ENCODE measurements at regions not wholly inside any gene's neighbourhood (a gene's known extent, or its start where the extent isn't known, plus 50 kb on each side); places are given as distances from the start of the nearest gene placed in this dataset.

DNA sequence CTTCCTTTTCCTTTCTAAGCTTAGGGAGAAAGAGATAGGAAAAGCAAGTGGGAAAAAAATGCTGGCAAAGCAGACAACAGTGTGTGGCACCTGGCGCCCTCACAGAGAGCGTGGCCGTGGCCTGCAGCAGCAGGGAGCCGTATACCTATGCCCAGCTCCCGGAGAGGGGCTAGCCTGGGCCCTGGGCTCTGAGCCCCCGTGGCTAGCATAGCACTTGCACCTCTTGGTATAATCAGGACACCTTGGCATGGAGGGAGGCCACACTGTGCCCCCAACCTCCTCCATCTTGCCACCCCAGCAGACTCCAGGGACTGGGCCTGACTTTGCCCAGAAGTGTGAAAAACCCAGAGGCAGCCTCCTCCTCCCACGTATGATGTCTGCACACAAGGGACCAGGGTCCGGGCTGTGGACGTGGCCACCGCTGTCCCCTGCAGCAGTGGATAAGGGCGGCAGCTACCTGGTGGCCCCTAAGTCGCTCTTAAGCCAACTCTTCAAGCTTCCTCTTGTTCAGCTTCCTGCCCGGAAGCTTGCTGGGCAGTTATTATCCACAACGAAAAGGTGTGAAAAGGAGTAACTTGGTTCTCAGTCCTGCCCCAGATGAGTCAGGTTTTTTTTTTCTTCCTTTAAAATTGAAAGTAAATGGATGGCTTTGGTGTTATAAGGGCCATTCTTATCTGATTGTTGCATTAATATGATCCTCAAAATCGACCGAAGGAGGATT is 249.1 kb upstream of the PITRM1 start:
- peaks cover 14 to 17% of the 10 kb centered on the region in 2 donors for H3K4me1 ChIP-seq (ENCODE audit: control insufficient read depth in 2 of 2, insufficient read depth in 2 of 2, low read length in 2 of 2)
- no peak overlapping the region for H3K4me3 ChIP-seq (ENCODE audit: low read length in 2 of 2)
- H3K9me3 ChIP-seq (ENCODE audit: control insufficient read depth in 2 of 2, low read length in 2 of 2), result no peaks in the 10 kb centered on the region
- no peaks in the 10 kb centered on the region for H3K36me3 ChIP-seq (ENCODE audit: control insufficient read depth in 2 of 2, insufficient read depth in 2 of 2, low read length in 2 of 2)
- no peak overlapping the region for H3K9ac ChIP-seq (ENCODE audit: low read depth in 1 of 2, low read length in 2 of 2)
- no peak overlapping the region for H3K27ac ChIP-seq (ENCODE audit: low read depth in 2 of 2, low read length in 2 of 2)
- no peaks in the 10 kb centered on the region for H3K27me3 ChIP-seq (ENCODE audit: control insufficient read depth in 2 of 2, insufficient read depth in 2 of 2, low read length in 2 of 2)

DNA sequence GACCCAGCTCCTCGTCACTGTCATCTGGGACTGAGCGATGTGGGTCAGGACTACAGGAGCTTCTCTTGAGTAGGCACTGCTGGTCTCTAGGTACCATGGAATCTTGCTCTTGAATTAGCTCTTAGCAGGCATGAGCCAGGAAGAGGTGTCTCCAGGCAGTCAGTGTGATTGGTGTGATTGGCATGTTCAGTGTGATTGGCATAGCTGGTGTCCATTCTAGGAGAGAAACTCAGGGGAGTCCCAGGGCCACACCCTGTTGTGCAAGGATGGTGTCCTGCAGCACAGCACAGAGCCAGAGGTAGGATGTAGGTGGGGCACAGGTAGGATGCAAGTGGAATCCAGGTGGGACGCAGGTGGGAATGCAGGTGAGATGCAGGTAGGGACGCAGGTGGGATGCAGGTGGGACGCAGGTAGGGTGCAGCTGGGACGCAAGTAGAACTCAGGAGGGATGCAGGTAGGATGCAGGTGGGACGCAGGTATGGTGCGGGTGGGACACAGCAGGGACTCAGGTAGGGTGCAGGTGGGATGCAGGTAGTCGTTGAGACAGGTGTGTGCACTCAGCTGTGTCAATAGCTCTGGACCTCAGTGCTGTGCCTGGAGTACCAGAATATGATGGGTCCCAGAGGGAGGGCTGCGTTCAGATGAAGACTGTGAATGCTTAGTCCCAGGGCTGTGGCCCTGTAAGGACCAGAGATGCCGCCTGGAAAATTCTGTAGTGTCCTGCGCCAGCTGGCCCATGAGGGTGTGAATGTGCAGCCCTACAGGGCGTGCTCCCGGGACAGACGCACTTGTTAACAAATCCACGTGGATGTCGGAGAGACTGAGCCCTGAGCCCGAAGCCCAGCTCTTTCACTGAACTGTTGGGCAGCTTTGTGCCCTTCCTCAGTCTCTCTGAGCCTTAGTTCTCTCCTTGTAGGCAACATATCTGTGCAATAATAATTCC is 248.2 kb upstream of the PITRM1 start:
- H3K4me1 ChIP-seq (ENCODE audit: control insufficient read depth in 2 of 2, insufficient read depth in 2 of 2, low read length in 2 of 2), result peaks cover 6 to 11% of the 10 kb centered on the region in 2 donors
- H3K9me3 ChIP-seq (ENCODE audit: control insufficient read depth in 2 of 2, low read length in 2 of 2), result no peaks in the 10 kb centered on the region
- no peak overlapping the region for H3K27ac ChIP-seq (ENCODE audit: low read depth in 2 of 2, low read length in 2 of 2)
- H3K4me3 ChIP-seq (ENCODE audit: low read length in 2 of 2), result no peak overlapping the region
- no peak overlapping the region for H3K9ac ChIP-seq (ENCODE audit: low read depth in 1 of 2, low read length in 2 of 2)
- H3K27me3 ChIP-seq (ENCODE audit: control insufficient read depth in 2 of 2, insufficient read depth in 2 of 2, low read length in 2 of 2), result no peaks in the 10 kb centered on the region
- no peaks in the 10 kb centered on the region for H3K36me3 ChIP-seq (ENCODE audit: control insufficient read depth in 2 of 2, insufficient read depth in 2 of 2, low read length in 2 of 2)

DNA sequence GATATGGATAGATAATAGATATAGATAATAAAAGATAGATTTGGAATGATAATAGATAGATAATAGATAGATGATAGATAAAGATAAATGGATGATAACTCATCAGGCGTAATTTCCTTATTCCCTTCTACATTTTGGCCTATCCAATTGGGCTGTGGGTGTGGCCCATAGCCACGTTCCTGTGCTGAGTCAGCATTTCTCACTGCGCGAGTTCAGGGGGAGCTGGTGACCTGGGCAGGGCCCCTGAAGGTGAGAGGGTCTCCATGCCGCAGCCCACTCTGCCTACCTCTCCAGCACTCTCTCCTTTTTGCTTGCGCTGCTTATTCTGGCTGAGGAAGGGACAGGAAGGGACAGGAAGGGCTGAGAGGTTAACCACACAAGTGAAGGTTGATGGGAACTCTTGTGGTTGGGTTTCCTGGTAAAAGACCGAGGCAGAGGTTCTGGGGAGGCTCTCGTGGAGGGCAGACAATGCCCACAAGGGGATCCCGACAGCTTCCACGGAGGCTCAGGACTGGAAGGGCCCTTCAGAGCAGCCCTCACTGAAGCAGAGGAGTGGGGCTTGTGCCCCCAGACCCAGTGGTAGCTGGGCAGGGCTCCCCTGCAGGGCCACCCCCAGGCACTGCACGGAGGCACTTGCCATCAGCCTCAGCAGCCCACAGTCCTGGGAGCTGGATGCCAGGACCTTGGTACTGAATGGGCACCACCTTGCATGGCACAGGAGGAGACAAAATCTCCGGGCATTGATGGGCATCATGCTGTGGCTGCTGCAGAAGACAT is 247.3 kb upstream of the PITRM1 start:
- Histone ChIP-seq H3K27ac (ENCODE audit: low read depth in 2 of 2, low read length in 2 of 2) (no peak overlapping the region), H3K36me3 (ENCODE audit: control insufficient read depth in 2 of 2, insufficient read depth in 2 of 2, low read length in 2 of 2) (no peaks in the 10 kb centered on the region), H3K4me3 (ENCODE audit: low read length in 2 of 2) (no peak overlapping the region), H3K4me1 (ENCODE audit: control insufficient read depth in 2 of 2, insufficient read depth in 2 of 2, low read length in 2 of 2) (peaks cover 3 to 8% of the 10 kb centered on the region in 2 donors), H3K9ac (ENCODE audit: low read depth in 1 of 2, low read length in 2 of 2) (no peak overlapping the region), H3K9me3 (ENCODE audit: control insufficient read depth in 2 of 2, low read length in 2 of 2) (no peaks in the 10 kb centered on the region), H3K27me3 (ENCODE audit: control insufficient read depth in 2 of 2, insufficient read depth in 2 of 2, low read length in 2 of 2) (no peaks in the 10 kb centered on the region)

DNA sequence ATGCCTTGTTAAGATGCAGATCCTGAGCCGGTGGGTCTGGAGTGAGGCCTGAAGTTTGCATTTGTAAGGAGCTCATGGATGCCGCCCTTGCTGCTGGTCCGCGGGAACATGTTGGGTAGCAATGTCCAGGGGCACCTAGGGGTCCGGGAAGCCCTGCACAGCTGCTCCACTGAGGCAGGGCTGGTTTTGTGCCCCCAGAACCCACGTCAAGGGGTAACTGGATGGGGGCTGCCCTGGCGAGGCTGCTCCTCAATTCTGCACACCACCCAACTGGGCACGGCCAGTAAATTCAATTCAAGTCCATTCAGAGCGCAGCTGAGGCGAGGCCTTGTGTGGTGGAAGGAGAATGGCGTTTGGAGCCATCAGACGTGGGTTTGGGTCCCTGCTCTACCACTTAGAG is 246.3 kb upstream of the PITRM1 start:
- Histone ChIP-seq H3K9ac (ENCODE audit: low read depth in 1 of 2, low read length in 2 of 2) (no peak overlapping the region), H3K27ac (ENCODE audit: low read depth in 2 of 2, low read length in 2 of 2) (no peak overlapping the region), H3K4me1 (ENCODE audit: control insufficient read depth in 2 of 2, insufficient read depth in 2 of 2, low read length in 2 of 2) (peaks cover 0 to 3% of the 10 kb centered on the region in 2 donors), H3K36me3 (ENCODE audit: control insufficient read depth in 2 of 2, insufficient read depth in 2 of 2, low read length in 2 of 2) (no peaks in the 10 kb centered on the region), H3K4me3 (ENCODE audit: low read length in 2 of 2) (no peak overlapping the region), H3K9me3 (ENCODE audit: control insufficient read depth in 2 of 2, low read length in 2 of 2) (no peaks in the 10 kb centered on the region), H3K27me3 (ENCODE audit: control insufficient read depth in 2 of 2, insufficient read depth in 2 of 2, low read length in 2 of 2) (no peaks in the 10 kb centered on the region)

DNA sequence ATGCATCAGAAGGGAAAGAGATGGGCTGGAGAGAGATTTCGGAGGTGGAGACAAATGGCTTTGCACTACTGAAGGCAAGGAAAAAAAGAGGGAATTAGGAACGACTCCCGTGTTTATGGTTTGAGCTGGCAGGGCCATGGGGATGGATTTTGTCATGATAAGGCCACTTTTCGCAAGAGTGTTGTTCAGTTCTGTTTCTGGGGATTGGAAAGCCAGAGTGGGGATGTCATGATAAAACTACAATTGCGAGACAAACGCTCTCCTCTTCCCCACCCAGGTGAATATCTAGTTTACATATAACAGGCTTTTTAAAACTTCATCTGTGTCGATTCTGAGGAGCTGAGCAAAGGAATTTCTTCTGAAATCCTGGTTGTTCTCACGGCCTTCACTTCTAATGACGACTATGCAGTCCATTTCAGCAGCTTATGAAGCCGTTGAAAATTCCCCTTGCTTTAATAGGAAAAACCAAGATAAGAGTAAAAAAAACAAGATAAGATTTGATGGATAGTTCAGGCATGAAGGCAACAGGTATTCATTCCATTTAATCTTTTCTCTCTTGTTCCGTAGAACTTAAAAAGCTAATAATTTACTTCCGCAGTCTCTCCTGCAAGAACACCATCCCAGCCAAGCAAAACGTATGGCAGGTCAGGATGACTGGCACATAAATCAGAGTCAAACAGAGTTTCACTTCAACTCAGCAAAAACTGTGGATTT is 245.6 kb upstream of the PITRM1 start:
- Histone ChIP-seq H3K27me3 (ENCODE audit: control insufficient read depth in 2 of 2, insufficient read depth in 2 of 2, low read length in 2 of 2) (no peaks in the 10 kb centered on the region), H3K4me3 (ENCODE audit: low read length in 2 of 2) (no peak overlapping the region), H3K27ac (ENCODE audit: low read depth in 2 of 2, low read length in 2 of 2) (no peak overlapping the region), H3K36me3 (ENCODE audit: control insufficient read depth in 2 of 2, insufficient read depth in 2 of 2, low read length in 2 of 2) (no peaks in the 10 kb centered on the region), H3K9ac (ENCODE audit: low read depth in 1 of 2, low read length in 2 of 2) (no peak overlapping the region), H3K4me1 (ENCODE audit: control insufficient read depth in 2 of 2, insufficient read depth in 2 of 2, low read length in 2 of 2) (peaks cover 0 to 2% of the 10 kb centered on the region in 2 donors), H3K9me3 (ENCODE audit: control insufficient read depth in 2 of 2, low read length in 2 of 2) (no peaks in the 10 kb centered on the region)

DNA sequence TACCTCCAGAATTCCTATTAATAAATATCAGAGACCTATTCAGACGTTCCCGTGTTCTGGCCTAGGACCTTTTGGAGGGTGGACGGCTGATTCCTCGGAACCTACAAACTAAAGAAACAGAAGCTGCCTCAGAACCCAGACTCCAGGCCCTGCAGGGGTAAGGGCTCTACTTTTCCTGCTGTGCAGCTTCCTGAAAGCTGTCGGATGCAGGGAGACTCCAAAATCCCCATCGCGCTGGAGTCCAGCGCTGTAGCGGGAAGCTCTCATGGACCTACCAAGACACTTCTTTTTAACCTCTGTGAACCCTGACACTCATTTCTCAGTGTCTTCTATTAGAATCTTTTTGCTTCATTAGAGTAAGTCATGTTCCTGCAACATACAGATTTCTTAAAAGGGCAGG is 244.5 kb upstream of the PITRM1 start:
- no peaks in the 10 kb centered on the region for H3K27me3 ChIP-seq (ENCODE audit: control insufficient read depth in 2 of 2, insufficient read depth in 2 of 2, low read length in 2 of 2)
- H3K4me3 ChIP-seq (ENCODE audit: low read length in 2 of 2), result no peak overlapping the region
- no peaks in the 10 kb centered on the region for H3K9me3 ChIP-seq (ENCODE audit: control insufficient read depth in 2 of 2, low read length in 2 of 2)
- no peak overlapping the region for H3K27ac ChIP-seq (ENCODE audit: low read depth in 2 of 2, low read length in 2 of 2)
- no peaks in the 10 kb centered on the region for H3K36me3 ChIP-seq (ENCODE audit: control insufficient read depth in 2 of 2, insufficient read depth in 2 of 2, low read length in 2 of 2)
- no peak overlapping the region for H3K9ac ChIP-seq (ENCODE audit: low read depth in 1 of 2, low read length in 2 of 2)
- H3K4me1 ChIP-seq (ENCODE audit: control insufficient read depth in 2 of 2, insufficient read depth in 2 of 2, low read length in 2 of 2), result peaks cover 0 to 2% of the 10 kb centered on the region in 2 donors

DNA sequence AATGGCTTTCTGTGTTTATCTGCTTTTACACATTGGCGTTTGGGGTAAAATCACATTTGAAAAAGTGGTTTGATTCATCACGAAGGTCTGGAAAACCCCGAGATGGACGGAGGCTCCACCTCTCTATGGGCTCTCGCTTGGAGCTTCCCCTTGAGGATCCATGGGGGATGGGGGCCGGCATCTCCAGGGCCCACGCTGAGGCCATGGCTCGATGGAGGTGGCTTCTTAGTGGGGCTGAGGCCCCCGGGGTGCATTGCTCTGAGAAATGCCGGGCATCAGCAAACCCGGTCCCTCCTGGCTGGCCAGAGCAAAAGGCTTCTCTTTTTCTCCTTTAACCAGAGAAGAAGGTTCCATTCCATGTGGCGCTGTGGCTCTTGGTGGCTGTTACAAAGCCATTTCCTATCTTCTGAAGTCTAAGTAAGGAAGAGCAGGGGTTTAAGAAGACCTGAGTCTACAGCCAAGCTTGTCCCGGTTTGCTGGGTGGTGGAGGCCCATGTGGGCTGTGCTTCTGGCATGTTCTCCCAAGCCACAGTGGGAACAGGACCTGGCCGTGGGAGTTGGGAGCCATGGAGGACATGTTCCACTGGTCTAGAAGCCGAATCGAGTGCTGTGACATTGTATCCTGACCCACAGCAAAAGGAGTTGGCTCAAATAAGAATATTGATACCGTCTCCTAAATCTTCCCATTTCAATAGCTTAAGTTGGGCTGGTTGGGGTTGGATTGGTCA is 243.5 kb upstream of the PITRM1 start:
- peaks cover 0 to 2% of the 10 kb centered on the region in 2 donors for H3K4me1 ChIP-seq (ENCODE audit: control insufficient read depth in 2 of 2, insufficient read depth in 2 of 2, low read length in 2 of 2)
- H3K27ac ChIP-seq (ENCODE audit: low read depth in 2 of 2, low read length in 2 of 2), result no peak overlapping the region
- H3K27me3 ChIP-seq (ENCODE audit: control insufficient read depth in 2 of 2, insufficient read depth in 2 of 2, low read length in 2 of 2), result no peaks in the 10 kb centered on the region
- H3K4me3 ChIP-seq (ENCODE audit: low read length in 2 of 2), result no peak overlapping the region
- no peaks in the 10 kb centered on the region for H3K36me3 ChIP-seq (ENCODE audit: control insufficient read depth in 2 of 2, insufficient read depth in 2 of 2, low read length in 2 of 2)
- no peaks in the 10 kb centered on the region for H3K9me3 ChIP-seq (ENCODE audit: control insufficient read depth in 2 of 2, low read length in 2 of 2)
- no peak overlapping the region for H3K9ac ChIP-seq (ENCODE audit: low read depth in 1 of 2, low read length in 2 of 2)

DNA sequence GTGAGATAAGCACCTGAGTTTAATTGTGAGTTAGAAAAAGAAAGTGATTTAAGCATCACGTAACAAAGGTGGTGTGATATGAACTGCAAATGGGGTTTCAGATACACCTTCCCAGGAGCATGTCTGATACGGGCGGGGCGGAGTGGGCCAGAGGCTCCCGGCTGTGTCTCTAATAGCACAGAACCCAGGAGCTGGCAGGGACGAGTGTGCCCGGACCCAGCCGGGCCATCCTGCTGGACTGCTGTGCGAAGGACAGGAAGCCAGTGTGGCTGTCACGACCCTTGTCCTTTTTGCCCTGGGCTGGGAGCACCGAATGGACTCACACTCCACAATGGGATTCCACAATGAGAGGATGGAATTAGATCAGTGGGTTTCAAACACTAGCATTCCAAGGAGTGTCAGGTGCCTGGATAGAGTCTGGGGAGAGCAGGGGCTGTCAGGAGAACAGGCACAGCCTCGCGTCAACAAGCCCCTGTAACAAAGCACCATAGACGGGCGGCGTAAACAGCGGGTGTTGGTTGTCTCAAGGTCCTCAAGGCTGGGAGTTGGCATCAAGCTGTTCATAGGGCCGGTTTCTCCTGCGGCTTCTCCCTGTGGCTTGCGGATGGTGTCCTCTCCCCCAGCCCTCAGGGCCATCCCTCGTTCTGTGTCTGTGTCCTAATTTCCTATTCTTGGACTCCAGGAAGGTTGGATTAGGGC is 242.6 kb upstream of the PITRM1 start:
- Histone ChIP-seq H3K4me1 (ENCODE audit: control insufficient read depth in 2 of 2, insufficient read depth in 2 of 2, low read length in 2 of 2) (peaks cover 0 to 2% of the 10 kb centered on the region in 2 donors), H3K9me3 (ENCODE audit: control insufficient read depth in 2 of 2, low read length in 2 of 2) (no peaks in the 10 kb centered on the region), H3K4me3 (ENCODE audit: low read length in 2 of 2) (no peak overlapping the region), H3K27me3 (ENCODE audit: control insufficient read depth in 2 of 2, insufficient read depth in 2 of 2, low read length in 2 of 2) (no peaks in the 10 kb centered on the region), H3K36me3 (ENCODE audit: control insufficient read depth in 2 of 2, insufficient read depth in 2 of 2, low read length in 2 of 2) (no peaks in the 10 kb centered on the region), H3K27ac (ENCODE audit: low read depth in 2 of 2, low read length in 2 of 2) (no peak overlapping the region), H3K9ac (ENCODE audit: low read depth in 1 of 2, low read length in 2 of 2) (no peak overlapping the region)

DNA sequence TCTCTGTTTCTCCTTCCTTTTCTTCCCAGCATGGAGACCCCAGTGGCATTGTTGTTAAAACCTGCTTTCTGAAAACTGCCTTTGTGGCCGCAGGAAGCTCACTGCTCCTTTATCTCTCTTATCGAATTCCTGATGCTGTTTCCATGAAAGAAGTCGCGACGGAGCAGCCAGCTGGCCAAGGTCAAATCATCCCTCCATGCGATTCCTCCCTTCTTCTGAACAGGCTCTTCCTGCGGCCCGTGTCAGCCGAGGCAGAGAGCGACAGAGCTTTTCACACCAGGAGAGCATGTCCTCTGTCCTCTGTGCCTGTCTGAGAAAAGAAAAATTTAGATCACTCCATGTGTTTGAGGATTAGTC is 242.1 kb upstream of the PITRM1 start:
- H3K36me3 ChIP-seq (ENCODE audit: control insufficient read depth in 2 of 2, insufficient read depth in 2 of 2, low read length in 2 of 2), result no peaks in the 10 kb centered on the region
- no peak overlapping the region for H3K4me3 ChIP-seq (ENCODE audit: low read length in 2 of 2)
- H3K9ac ChIP-seq (ENCODE audit: low read depth in 1 of 2, low read length in 2 of 2), result no peak overlapping the region
- no peaks in the 10 kb centered on the region for H3K9me3 ChIP-seq (ENCODE audit: control insufficient read depth in 2 of 2, low read length in 2 of 2)
- H3K27ac ChIP-seq (ENCODE audit: low read depth in 2 of 2, low read length in 2 of 2), result no peak overlapping the region
- no peaks in the 10 kb centered on the region for H3K27me3 ChIP-seq (ENCODE audit: control insufficient read depth in 2 of 2, insufficient read depth in 2 of 2, low read length in 2 of 2)
- H3K4me1 ChIP-seq (ENCODE audit: control insufficient read depth in 2 of 2, insufficient read depth in 2 of 2, low read length in 2 of 2), result no peaks in the 10 kb centered on the region
